Lower leg skin (tissue), 3 donors: ENCODE measurements at regions not wholly inside any gene's neighbourhood (a gene's known extent, or its start where the extent isn't known, plus 50 kb on each side); places are given as distances from the start of the nearest gene placed in this dataset.

Experiments used
- CTCF ChIP-seq, 3 donors: fragments of 450-650 bp; IDR thresholded peaks; one replicate each; pipeline ENCODE4 v1.5.1; 2016; ENCODE audit warnings: antibody characterized with exemption in 3 of 3, mild to moderate bottlenecking in 3 of 3, moderate library complexity in 2 of 3
- POLR2A ChIP-seq, 2 donors: fragments of 450-650 bp; IDR thresholded peaks; one replicate each; pipeline ENCODE4 v1.6.1; 2016 to 2017; ENCODE audit warnings: antibody characterized with exemption in 2 of 2, mild to moderate bottlenecking in 1 of 2, moderate library complexity in 1 of 2

DNA sequence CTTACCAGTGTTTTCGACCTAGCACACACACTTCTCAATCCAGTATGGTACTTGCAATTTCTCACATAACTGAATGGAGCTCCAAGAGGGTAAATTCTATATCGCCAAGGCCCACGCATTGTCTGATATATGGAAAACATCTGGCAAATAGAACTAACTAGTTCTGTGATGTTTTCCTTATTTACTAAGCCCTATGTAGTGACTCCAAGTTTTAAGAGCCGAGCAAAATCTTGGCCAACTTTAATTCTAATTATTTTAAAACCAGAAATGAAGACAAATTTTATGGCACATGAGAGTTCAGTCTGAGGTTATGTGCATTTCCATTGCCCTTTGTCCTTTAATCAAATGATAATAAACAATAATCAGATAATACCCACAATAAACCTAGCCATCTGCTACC, 1119.7 kb upstream of the CNTNAP5 start:
- TF ChIP-seq CTCF (IDR thresholded peaks at IDR 0.05) (no peak), POLR2A (IDR thresholded peaks at IDR 0.05) (no peak)
